Endodermal cell (in vitro differentiated cells): ENCODE measurements at regions not wholly inside any gene's neighbourhood (a gene's known extent, or its start where the extent isn't known, plus 50 kb on each side); places are given as distances from the start of the nearest gene placed in this dataset.
"Not testable (repeated sequence)": the region's sequence is repeated elsewhere in the genome, so short reads cannot be mapped to it uniquely, and the experiment has no call there.

ENCODE experiments used
- DNase-seq: peaks from one replicate; pipeline ENCODE4 v3.0.0-alpha.2; 2017
- H3K27ac ChIP-seq: 2 replicates; pipeline ENCODE4 v1.5.1; 2013; ENCODE audit warnings: mild to moderate bottlenecking, low read depth, low read length, moderate library complexity
- H3K27me3 ChIP-seq: 2 replicates; pipeline ENCODE4 v1.6.1; 2013; ENCODE audit warnings: mild to moderate bottlenecking, low read length, moderate library complexity; ENCODE audit not compliant: insufficient read depth, control insufficient read depth, poor library complexity, severe bottlenecking
- H3K36me3 ChIP-seq: 2 replicates; pipeline ENCODE4 v1.7.0; 2013; ENCODE audit warnings: mild to moderate bottlenecking, low read length, moderate library complexity; ENCODE audit not compliant: control insufficient read depth, insufficient read depth
- H3K4me1 ChIP-seq: one replicate; pipeline ENCODE4 v1.7.0; 2013; ENCODE audit warnings: low read length; ENCODE audit not compliant: control insufficient read depth, insufficient read depth
- H3K4me3 ChIP-seq: 2 replicates; pipeline ENCODE4 v1.5.1; 2013; ENCODE audit warnings: mild to moderate bottlenecking, low read length, moderate library complexity
- H3K9ac ChIP-seq: 2 replicates; pipeline ENCODE4 v1.6.1; 2013; ENCODE audit warnings: mild to moderate bottlenecking, low read length, moderate library complexity; ENCODE audit not compliant: poor library complexity, severe bottlenecking; ENCODE audit errors: extremely low read depth
- H3K9me3 ChIP-seq: 2 replicates; pipeline ENCODE4 v1.6.1; 2013; ENCODE audit warnings: mild to moderate bottlenecking, low read length, moderate library complexity; ENCODE audit not compliant: control insufficient read depth
- H3K27ac Mint-ChIP-seq: 2 replicates; pipeline ENCODE4 v1.8.0; 2020; ENCODE audit warnings: mixed read lengths
- H3K27me3 Mint-ChIP-seq: 2 replicates; pipeline ENCODE4 v1.8.0; 2021; ENCODE audit warnings: mild to moderate bottlenecking, mixed read lengths; ENCODE audit not compliant: insufficient read depth
- H3K36me3 Mint-ChIP-seq: 2 replicates; pipeline ENCODE4 v1.8.0; 2020; ENCODE audit warnings: low read depth, mixed read lengths
- H3K4me1 Mint-ChIP-seq: 2 replicates; pipeline ENCODE4 v1.8.0; 2020; ENCODE audit warnings: mixed read lengths
- H3K4me3 Mint-ChIP-seq: 2 replicates; pipeline ENCODE4 v1.8.0; 2020; ENCODE audit warnings: mild to moderate bottlenecking, moderate library complexity, mixed read lengths
- H3K9me3 Mint-ChIP-seq: 2 replicates; pipeline ENCODE4 v1.8.0; 2020; ENCODE audit warnings: mild to moderate bottlenecking, mixed read lengths
- WGBS, 2 experiments: methylation state at CpG; one replicate each; pipeline versions ENCODE4 v1.1.5 to v1.1.7; 2013; ENCODE audit warnings: missing lambda C conversion rate in 2 of 2, mixed read lengths in 1 of 2; ENCODE audit not compliant: insufficient coverage in 1 of 2, insufficient read length in 1 of 2; 5-methylcytosine and 5-hydroxymethylcytosine counted together
- TF ChIP-seq, protein P1 (sequence below): fragments of 200-600 bp; sonication (generic); conservative IDR thresholded peaks from 2 replicates; pipeline ENCODE4 v1.5.0; 2021; ENCODE audit warnings: antibody characterized with exemption, mild to moderate bottlenecking

DNA sequence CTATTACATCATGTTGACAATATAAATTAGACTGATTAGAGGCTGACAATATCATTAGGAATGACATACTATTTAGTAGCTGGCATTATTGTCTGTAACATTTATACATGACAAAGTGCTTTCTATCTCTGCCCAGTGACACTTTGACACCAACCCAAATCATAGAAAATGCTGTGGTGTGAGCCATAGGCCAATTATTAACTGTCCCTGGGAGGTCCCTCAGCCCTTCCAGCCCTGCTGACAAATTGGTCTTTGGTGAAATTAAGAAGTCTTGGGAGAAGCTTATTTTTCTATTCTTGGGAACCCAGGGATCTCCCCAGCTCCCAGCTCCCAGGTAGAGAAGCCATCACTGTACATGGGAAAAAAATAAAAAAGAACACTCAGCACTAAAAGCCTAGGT is 179.6 kb downstream of the AIPL1 start:
- no peaks in the 10 kb centered on the region for H3K36me3 ChIP-seq
- Mint-ChIP-seq H3K27ac (no peak overlapping the region), H3K4me3 (no peak overlapping the region), H3K36me3 (no peaks in the 10 kb centered on the region), H3K9me3 (no peaks in the 10 kb centered on the region), H3K27me3 (peaks cover 2% of the 10 kb centered on the region), H3K4me1 (peaks cover 8% of the 10 kb centered on the region)
- no peak overlapping the region for H3K4me3 ChIP-seq
- H3K27ac ChIP-seq = no peak overlapping the region
- no peaks in the 10 kb centered on the region for H3K4me1 ChIP-seq
- DNase-seq = no peak
- H3K9me3 ChIP-seq = no peaks in the 10 kb centered on the region
- TF ChIP-seq, protein P1, sequence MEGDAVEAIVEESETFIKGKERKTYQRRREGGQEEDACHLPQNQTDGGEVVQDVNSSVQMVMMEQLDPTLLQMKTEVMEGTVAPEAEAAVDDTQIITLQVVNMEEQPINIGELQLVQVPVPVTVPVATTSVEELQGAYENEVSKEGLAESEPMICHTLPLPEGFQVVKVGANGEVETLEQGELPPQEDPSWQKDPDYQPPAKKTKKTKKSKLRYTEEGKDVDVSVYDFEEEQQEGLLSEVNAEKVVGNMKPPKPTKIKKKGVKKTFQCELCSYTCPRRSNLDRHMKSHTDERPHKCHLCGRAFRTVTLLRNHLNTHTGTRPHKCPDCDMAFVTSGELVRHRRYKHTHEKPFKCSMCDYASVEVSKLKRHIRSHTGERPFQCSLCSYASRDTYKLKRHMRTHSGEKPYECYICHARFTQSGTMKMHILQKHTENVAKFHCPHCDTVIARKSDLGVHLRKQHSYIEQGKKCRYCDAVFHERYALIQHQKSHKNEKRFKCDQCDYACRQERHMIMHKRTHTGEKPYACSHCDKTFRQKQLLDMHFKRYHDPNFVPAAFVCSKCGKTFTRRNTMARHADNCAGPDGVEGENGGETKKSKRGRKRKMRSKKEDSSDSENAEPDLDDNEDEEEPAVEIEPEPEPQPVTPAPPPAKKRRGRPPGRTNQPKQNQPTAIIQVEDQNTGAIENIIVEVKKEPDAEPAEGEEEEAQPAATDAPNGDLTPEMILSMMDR = no peak
- H3K9ac ChIP-seq = no peak overlapping the region
- H3K27me3 ChIP-seq = no peaks in the 10 kb centered on the region

DNA sequence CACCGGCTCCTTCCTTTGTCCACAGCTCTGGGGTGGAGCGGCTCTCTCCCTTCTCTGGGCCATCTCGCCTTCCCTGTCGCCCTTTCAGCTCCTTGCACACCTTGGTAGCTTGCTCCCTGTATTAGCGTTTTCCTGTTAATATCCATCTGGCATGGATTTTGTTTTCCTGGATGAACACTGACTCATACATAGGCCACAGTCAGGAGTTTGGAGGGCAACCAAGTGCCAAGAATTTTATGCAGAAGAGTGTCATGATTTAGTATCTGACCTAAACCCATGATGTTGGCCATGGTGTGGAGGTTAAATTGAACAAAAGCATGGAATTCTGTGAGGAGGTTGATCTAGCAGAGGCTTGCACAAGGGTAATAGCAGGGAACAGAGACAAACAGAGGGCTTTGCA is 180.9 kb downstream of the AIPL1 start:
- H3K36me3 ChIP-seq = no peaks in the 10 kb centered on the region
- H3K27me3 ChIP-seq = no peaks in the 10 kb centered on the region
- Mint-ChIP-seq H3K4me1 (peaks cover 8% of the 10 kb centered on the region), H3K4me3 (no peak overlapping the region), H3K27me3 (no peaks in the 10 kb centered on the region), H3K27ac (no peak overlapping the region), H3K9me3 (no peaks in the 10 kb centered on the region), H3K36me3 (no peaks in the 10 kb centered on the region)
- H3K9me3 ChIP-seq = no peaks in the 10 kb centered on the region
- WGBS, 2 experiments = 89 to 91% methylated on average over 5 of the region's 5 CpGs
- no peaks in the 10 kb centered on the region for H3K4me1 ChIP-seq
- TF ChIP-seq, protein P1 = no peak
- no peak overlapping the region for H3K9ac ChIP-seq
- no peak overlapping the region for H3K27ac ChIP-seq
- no peak overlapping the region for H3K4me3 ChIP-seq
- no peak for DNase-seq

DNA sequence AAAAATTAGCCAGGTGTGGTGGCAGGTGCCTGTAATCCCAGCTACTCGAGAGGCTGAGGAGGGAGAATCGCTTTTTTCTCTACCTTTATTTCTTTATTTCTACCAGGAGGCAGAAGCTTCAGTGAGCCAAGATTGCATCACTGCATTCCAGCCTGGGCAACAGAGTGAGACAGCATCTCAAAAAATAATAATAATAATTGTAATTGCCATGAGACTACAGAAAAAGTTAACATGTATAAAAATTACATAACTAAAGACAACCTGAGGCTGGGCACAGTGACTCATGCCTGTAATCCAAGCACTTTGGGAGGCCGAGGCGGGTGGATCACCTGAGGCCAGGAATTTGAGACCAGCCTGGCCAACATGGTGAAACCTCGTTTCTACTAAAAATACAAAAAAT is 181.5 kb downstream of the WSCD1 start:
- WGBS, 2 experiments = 91 to 95% methylated on average over 3 to 5 of the region's 5 CpGs
- H3K27ac ChIP-seq, H3K27ac Mint-ChIP-seq, H3K9me3 Mint-ChIP-seq, H3K36me3 Mint-ChIP-seq, H3K27me3 ChIP-seq, H3K9ac ChIP-seq, H3K4me1 ChIP-seq, H3K9me3 ChIP-seq, H3K4me3 Mint-ChIP-seq, H3K36me3 ChIP-seq, H3K4me3 ChIP-seq, H3K27me3 Mint-ChIP-seq, DNase-seq: not testable (repeated sequence)
- H3K4me1 Mint-ChIP-seq = peaks cover 11% of the 10 kb centered on the region

DNA sequence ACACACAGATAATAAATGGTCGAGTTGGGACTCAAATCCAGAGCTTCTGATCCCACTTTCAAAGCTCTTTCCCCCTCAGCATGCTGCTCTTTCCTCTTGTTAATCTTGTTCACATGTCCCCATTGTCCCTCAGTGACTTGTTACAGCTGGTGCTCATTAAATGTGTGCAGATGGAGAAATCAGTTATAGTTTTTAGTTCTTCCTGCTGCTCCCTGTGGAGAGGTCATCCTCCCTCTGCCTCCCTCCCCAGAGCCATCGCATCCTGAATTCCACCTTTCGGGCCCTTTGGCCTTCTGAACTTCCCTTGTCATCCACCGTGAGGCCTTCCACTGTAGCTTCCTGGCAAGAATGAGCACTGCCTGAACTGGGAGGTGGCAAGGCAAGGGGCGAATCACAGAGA is 179.6 kb downstream of the WSCD1 start:
- no peak overlapping the region for H3K27ac Mint-ChIP-seq
- H3K4me3 Mint-ChIP-seq = no peak overlapping the region
- 84 to 91% methylated on average over 4 to 5 of the region's 5 CpGs for WGBS, 2 experiments
- Histone ChIP-seq H3K4me3 (no peak overlapping the region), H3K36me3 (no peaks in the 10 kb centered on the region), H3K27me3 (no peaks in the 10 kb centered on the region), H3K9ac (no peak overlapping the region), H3K4me1 (no peaks in the 10 kb centered on the region), H3K9me3 (no peaks in the 10 kb centered on the region), H3K27ac (no peak overlapping the region)
- no peaks in the 10 kb centered on the region for H3K9me3 Mint-ChIP-seq
- TF ChIP-seq, protein P1 = peak; percentile 20
- no peaks in the 10 kb centered on the region for H3K27me3 Mint-ChIP-seq
- peaks cover 7% of the 10 kb centered on the region for H3K4me1 Mint-ChIP-seq
- H3K36me3 Mint-ChIP-seq = no peaks in the 10 kb centered on the region
- DNase-seq = no peak
